GM10248 (cell line): ENCODE measurements at regions not wholly inside any gene's neighbourhood (a gene's known extent, or its start where the extent isn't known, plus 50 kb on each side); places are given as distances from the start of the nearest gene placed in this dataset.

Source experiments
- CTCF ChIA-PET: fragments of 300-600 bp; sonication (Branson Sonifier 250); formaldehyde crosslinking; extraction: SDS; loops from one replicate; lab custom pipeline; 2021; ENCODE audit warnings: antibody characterized with exemption; lab: Yijun Ruan, JAX
- POLR2A ChIA-PET: fragments of 350-650 bp; sonication (Branson Sonifier 250); formaldehyde crosslinking; extraction: SDS; loops from one replicate; lab custom pipeline; 2020; ENCODE audit warnings: antibody characterized with exemption; lab: Yijun Ruan, JAX
- DNase-seq: peaks from one replicate; pipeline ENCODE4 v3.0.0; 2012; ENCODE audit errors: extremely low spot score
- TF ChIP-seq, protein P1 (sequence below): IDR thresholded peaks from 2 replicates; pipeline ENCODE4 v1.5.1; 2012; ENCODE audit warnings: mild to moderate bottlenecking, low read depth; ENCODE audit errors: extremely low read depth, missing control alignments, control extremely low read depth

DNA sequence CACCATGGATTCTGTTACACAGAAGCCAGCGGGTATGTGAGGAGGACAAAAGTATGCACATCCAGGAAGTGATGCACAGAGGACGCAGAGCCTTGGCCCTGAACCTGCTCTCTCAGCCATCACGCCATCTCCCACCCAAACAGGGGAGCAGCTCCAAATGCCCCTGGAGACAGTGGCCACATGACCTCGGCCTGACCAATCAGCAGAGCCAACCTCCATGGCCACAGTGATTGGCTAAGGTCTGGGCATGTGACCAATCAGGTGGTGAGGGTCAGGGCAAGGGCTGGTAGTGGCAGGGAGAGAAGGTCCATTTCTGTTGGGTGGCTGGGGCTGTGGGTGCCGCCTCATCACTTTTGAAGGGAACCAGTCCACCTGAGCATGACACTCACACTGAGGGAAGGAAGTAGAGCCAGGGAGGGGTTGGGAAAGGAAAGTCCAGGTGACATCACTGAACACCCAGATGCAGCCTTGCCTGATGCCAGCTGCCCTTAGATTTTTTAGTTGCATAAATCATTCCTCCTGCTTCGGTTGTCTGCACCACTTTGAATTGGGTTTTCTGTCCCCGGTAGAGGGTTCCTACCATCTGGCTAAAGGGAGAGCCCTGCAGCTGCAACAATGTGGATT is 70.3 kb upstream of the IQSEC1 start:
- no peak for DNase-seq
- ChIA-PET POLR2A (no interaction called here), CTCF (interaction anchor here (1.3 kb wide), 2 partner anchors 11 to 52 kb away, joined by 3 to 4 read pairs; no protein-coding TSS in a partner anchor)
- TF ChIP-seq, protein P1, sequence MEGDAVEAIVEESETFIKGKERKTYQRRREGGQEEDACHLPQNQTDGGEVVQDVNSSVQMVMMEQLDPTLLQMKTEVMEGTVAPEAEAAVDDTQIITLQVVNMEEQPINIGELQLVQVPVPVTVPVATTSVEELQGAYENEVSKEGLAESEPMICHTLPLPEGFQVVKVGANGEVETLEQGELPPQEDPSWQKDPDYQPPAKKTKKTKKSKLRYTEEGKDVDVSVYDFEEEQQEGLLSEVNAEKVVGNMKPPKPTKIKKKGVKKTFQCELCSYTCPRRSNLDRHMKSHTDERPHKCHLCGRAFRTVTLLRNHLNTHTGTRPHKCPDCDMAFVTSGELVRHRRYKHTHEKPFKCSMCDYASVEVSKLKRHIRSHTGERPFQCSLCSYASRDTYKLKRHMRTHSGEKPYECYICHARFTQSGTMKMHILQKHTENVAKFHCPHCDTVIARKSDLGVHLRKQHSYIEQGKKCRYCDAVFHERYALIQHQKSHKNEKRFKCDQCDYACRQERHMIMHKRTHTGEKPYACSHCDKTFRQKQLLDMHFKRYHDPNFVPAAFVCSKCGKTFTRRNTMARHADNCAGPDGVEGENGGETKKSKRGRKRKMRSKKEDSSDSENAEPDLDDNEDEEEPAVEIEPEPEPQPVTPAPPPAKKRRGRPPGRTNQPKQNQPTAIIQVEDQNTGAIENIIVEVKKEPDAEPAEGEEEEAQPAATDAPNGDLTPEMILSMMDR: no peak

DNA sequence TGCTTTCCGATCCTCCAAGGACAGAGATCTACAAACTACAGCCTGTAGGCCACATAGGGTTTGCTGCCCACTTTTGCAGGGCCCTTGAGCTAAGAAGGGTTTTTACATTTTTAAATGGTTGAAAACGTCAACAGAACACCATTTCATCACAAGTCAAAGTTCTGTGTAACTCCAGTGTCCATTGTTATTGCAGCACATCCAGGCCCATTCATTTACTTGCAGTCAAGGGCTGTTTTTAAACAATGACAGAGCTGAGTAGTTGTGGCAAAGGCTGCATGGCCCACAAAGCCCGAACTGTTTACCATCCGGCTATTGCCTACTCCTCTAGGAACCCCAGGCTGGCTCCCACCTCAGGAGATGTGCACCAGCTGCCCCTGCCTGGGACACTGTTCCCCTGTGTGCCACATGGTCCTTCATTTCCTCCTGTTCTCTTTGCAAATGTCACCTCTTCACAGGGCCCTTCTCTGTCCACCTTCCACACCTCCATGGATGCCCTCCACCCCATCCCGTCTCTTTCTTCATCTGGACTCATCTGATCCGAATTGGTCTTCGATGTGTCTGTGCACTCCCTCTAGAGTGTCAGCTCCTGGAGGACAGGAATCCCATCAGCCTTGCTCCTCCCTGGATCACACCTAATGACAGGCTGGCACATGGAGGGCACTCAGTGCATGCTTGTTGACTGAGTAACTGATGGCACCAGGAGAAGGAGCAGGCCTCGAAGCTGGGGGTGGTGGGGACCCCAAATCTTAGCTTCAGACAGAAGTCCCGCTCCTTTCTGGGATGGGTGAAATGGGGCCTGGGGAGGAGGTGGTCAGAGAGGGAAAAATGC is 69.5 kb upstream of the IQSEC1 start:
- CTCF ChIA-PET: interaction anchor here (1.3 kb wide), 2 partner anchors 12 to 51 kb away, joined by 3 to 4 read pairs; no protein-coding TSS in a partner anchor
- POLR2A ChIA-PET: no interaction called here
- DNase-seq: no peak
- TF ChIP-seq, protein P1: no peak

DNA sequence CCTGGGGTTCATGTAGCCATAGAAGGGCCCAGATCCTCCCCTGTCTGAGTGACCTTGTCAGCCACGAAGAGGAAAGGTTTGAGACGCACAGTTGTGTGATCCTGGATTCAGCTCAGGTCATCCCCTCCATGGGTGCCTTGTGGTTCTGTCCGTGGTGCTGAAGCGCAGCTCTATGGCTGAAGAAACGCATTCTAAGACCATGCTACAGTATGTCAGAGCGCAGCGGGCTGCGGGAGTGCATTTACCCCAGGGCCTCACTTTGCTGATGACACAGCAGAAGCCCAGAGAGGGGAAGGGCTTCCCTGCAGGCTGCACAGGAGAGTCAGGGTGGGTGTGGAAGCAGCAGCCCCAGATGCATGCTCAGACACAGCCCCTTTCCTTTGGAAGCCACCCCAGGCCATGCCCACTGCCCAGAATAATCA is 68.8 kb upstream of the IQSEC1 start:
- TF ChIP-seq, protein P1: no peak
- ChIA-PET POLR2A (no interaction called here), CTCF (interaction anchor here (1.3 kb wide), 2 partner anchors 13 to 50 kb away, joined by 3 to 4 read pairs; no protein-coding TSS in a partner anchor)
- DNase-seq: peak; percentile 54

DNA sequence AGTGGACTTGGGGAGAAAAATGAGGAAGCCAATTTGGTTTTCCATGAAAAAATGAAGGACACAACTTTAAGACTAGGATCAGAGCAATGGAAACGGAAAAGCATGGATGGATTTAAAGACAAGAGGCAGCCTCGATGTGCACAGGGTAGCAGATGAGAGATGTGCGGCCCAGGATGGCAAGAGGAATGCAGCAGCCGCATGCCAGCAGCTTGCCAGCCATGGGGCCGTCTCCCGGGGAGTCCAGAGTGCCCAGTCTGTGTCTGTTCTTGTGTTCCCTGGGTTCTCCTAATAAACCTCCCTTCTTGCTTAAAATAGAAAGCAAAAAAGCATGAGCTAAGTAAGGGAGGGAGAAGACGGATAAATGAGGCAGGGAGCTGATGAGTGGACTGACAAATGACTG is 68.0 kb upstream of the IQSEC1 start:
- POLR2A ChIA-PET: no interaction called here
- CTCF ChIA-PET: no interaction called here
- TF ChIP-seq, protein P1: no peak
- DNase-seq: no peak

DNA sequence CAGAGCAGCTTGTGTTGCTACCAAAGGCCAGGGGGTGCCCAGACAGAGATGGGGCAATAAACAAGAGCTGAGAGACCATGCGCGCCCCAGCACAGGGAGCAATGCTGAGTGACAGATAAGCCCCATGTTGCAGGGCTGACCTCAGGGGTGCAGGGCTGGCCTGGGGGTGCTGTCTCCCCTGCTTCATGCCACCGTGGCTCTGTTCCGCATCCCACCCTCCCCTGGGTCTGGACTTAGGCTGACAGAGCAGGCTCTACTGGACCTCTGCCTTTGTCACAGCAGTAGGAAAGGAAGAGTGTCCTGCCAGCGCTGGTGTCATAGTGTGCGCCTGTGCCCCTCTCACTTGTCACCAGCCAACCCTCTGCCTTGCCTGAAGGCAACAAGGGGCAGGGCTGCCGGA is 67.4 kb upstream of the IQSEC1 start:
- DNase-seq: no peak
- ChIA-PET CTCF (interaction anchor here (1.1 kb wide), 1 partner anchor 10 kb away, joined by 3 read pairs; no protein-coding TSS in a partner anchor), POLR2A (no interaction called here)
- TF ChIP-seq, protein P1: no peak

DNA sequence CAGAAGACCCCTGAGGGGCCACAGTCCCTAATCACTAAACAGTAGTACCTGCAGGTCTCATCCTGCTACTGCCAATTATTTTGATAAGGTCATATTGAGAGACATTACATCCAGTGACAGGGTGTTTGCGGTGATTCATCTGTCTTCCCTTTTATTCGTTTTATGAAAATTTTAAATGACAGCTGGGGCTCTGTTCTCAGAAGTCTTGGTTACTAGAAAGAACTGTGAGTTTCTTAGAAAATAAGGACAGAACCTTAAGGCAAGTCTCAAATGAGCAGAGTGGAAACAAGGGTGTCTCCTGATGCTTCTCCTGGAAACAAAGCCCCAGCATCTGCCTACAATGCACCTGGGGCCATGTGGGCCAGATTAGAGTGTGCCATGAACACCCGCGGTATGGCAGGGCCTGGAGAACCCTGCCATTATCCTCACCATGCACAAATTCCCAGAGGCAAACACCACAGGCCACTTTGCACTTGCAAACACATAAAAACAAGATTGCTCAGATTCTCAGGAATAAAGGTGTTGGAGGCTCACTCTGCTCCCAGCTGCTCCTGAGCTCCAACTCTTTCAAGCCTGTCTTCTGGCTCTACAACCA is 66.3 kb upstream of the IQSEC1 start:
- ChIA-PET CTCF (interaction anchor here (1.1 kb wide), 1 partner anchor 48 kb away, joined by 3 read pairs; no protein-coding TSS in a partner anchor), POLR2A (no interaction called here)
- TF ChIP-seq, protein P1: no peak
- DNase-seq: no peak
